IMR-90 (cell line): ENCODE measurements at regions not wholly inside any gene's neighbourhood (a gene's known extent, or its start where the extent isn't known, plus 50 kb on each side); places are given as distances from the start of the nearest gene placed in this dataset.

ENCODE experiments used
- ATAC-seq: fragments of 200-7000 bp; cut with Tn5 transposase; 2 replicates; pipeline ENCODE4 v1.9.1; 2020; ENCODE audit warnings: low read depth, mild to moderate bottlenecking, moderate library complexity
- BruUV-seq: library from RNA; stranded (reverse); fragments of 400-500 nt; replicated peaks from 2 replicates; lab custom pipeline; 2021; lab: Mats Ljungman, UMichigan
- CTCF ChIA-PET: fragments of 300-600 bp; formaldehyde crosslinking; extraction: SDS; loops from one replicate; lab custom pipeline; 2021; ENCODE audit warnings: antibody characterized with exemption; lab: Yijun Ruan, JAX
- POLR2A ChIA-PET: fragments of 300-600 bp; sonication (Branson Sonifier 250); formaldehyde crosslinking; loops from one replicate; lab custom pipeline; 2022; ENCODE audit warnings: antibody characterized with exemption; ENCODE audit not compliant: unreplicated experiment; lab: Charles Lee
- DNase-seq: peaks from one replicate; pipeline ENCODE4 v3.0.0; 2013
- H2AFZ ChIP-seq: replicated peaks from 2 replicates; pipeline ENCODE3; 2013; ENCODE audit warnings: low read length, mild to moderate bottlenecking; ENCODE audit not compliant: poor library complexity
- H2AK5ac ChIP-seq: 2 replicates; pipeline ENCODE4 v1.6.1; 2013; ENCODE audit warnings: low read depth, low read length, inconsistent platforms
- H2AK9ac ChIP-seq: replicated peaks from 2 replicates; pipeline ENCODE3; 2013; ENCODE audit warnings: mild to moderate bottlenecking, low read depth, low read length, moderate library complexity; ENCODE audit not compliant: poor library complexity
- H2BK120ac ChIP-seq: 2 replicates; pipeline ENCODE4 v1.6.1; 2013; ENCODE audit warnings: low read depth, low read length, inconsistent platforms
- H2BK15ac ChIP-seq: 3 replicates; pipeline ENCODE4 v1.6.1; 2013; ENCODE audit warnings: low read depth, low read length, inconsistent platforms
- H2BK20ac ChIP-seq: 2 replicates; pipeline ENCODE4 v1.6.1; 2013; ENCODE audit warnings: low read depth, mild to moderate bottlenecking, inconsistent platforms, low read length, moderate library complexity
- H2BK5ac ChIP-seq: 2 replicates; pipeline ENCODE4 v1.6.1; 2013; ENCODE audit warnings: mild to moderate bottlenecking, low read depth, low read length, inconsistent platforms; ENCODE audit not compliant: poor library complexity, severe bottlenecking
- H3K14ac ChIP-seq: replicated peaks from 2 replicates; pipeline ENCODE4 v1.6.1; 2013; ENCODE audit warnings: low read depth, low read length, inconsistent platforms
- H3K18ac ChIP-seq: 2 replicates; pipeline ENCODE4 v1.6.1; 2013; ENCODE audit warnings: low read depth, low read length, control low read depth
- H3K23ac ChIP-seq: 2 replicates; pipeline ENCODE4 v1.6.1; 2013; ENCODE audit warnings: low read depth, low read length, inconsistent platforms
- H3K27ac ChIP-seq: 2 replicates; pipeline ENCODE4 v1.5.1; 2013; ENCODE audit warnings: mild to moderate bottlenecking, control low read depth, low read length; ENCODE audit not compliant: insufficient read depth
- H3K27me3 ChIP-seq: 2 replicates; pipeline ENCODE4 v1.6.1; 2013; ENCODE audit warnings: low read length; ENCODE audit not compliant: control insufficient read depth, insufficient read depth
- H3K36me3 ChIP-seq: 2 replicates; pipeline ENCODE4 v1.6.1; 2013; ENCODE audit warnings: low read length, mixed read lengths; ENCODE audit not compliant: control insufficient read depth, insufficient read depth
- H3K4ac ChIP-seq: 2 replicates; pipeline ENCODE4 v1.6.1; 2013; ENCODE audit warnings: low read depth, low read length, inconsistent platforms
- H3K4me1 ChIP-seq: 2 replicates; pipeline ENCODE4 v1.6.1; 2013; ENCODE audit warnings: low read length, mixed read lengths; ENCODE audit not compliant: control insufficient read depth, insufficient read depth
- H3K4me2 ChIP-seq: 2 replicates; pipeline ENCODE4 v1.6.1; 2013; ENCODE audit warnings: low read depth, mild to moderate bottlenecking, control low read depth, low read length, moderate library complexity
- H3K4me3 ChIP-seq: 2 replicates; pipeline ENCODE4 v1.5.1; 2013; ENCODE audit warnings: low read depth, mild to moderate bottlenecking, control low read depth, low read length, moderate library complexity; ENCODE audit not compliant: insufficient read depth
- H3K56ac ChIP-seq: 2 replicates; pipeline ENCODE4 v1.6.1; 2013; ENCODE audit warnings: low read length, inconsistent platforms; ENCODE audit not compliant: insufficient read depth; ENCODE audit errors: extremely low read depth
- H3K79me1 ChIP-seq, 2 experiments: 2 replicates each; pipeline ENCODE4 v1.6.1; 2013; ENCODE audit warnings: low read length in 2 of 2, inconsistent platforms in 1 of 2, low read depth in 1 of 2
- H3K9ac ChIP-seq: 2 replicates; pipeline ENCODE4 v1.6.1; 2013; ENCODE audit warnings: low read depth, low read length, control low read depth
- H3K9me1 ChIP-seq: 2 replicates; pipeline ENCODE4 v1.6.1; 2013; ENCODE audit warnings: low read length, inconsistent platforms; ENCODE audit not compliant: insufficient read depth
- H3K9me3 ChIP-seq: 2 replicates; pipeline ENCODE4 v1.6.1; 2013; ENCODE audit warnings: low read length; ENCODE audit not compliant: control insufficient read depth, insufficient read depth
- H4K20me1 ChIP-seq: 2 replicates; pipeline ENCODE4 v1.6.1; 2013; ENCODE audit warnings: low read length, inconsistent platforms; ENCODE audit not compliant: insufficient read depth
- H4K5ac ChIP-seq: 2 replicates; pipeline ENCODE4 v1.6.1; 2013; ENCODE audit warnings: mild to moderate bottlenecking, low read depth, low read length, control low read depth
- H4K8ac ChIP-seq, 2 experiments: 2 replicates each; pipeline ENCODE4 v1.6.1; 2013; ENCODE audit warnings: low read depth in 2 of 2, low read length in 2 of 2, control low read depth in 1 of 2, inconsistent platforms in 1 of 2
- H4K91ac ChIP-seq: 2 replicates; pipeline ENCODE4 v1.6.1; 2013; ENCODE audit warnings: low read depth, low read length, inconsistent platforms; ENCODE audit not compliant: insufficient read depth
- BHLHE40 ChIP-seq: fragments of 150-350 bp; IDR thresholded peaks from 2 replicates; pipeline ENCODE4 v1.6.1; 2016; ENCODE audit warnings: mild to moderate bottlenecking, low read depth, low read length
- CEBPB ChIP-seq: IDR thresholded peaks from 2 replicates; pipeline ENCODE4 v1.6.1; 2012; ENCODE audit warnings: low read depth, low read length, improper control_type of control experiment
- CHD1 ChIP-seq: IDR thresholded peaks from 2 replicates; pipeline ENCODE4 v1.6.1; 2012; ENCODE audit warnings: low read depth, low read length, improper control_type of control experiment
- FOS ChIP-seq: fragments of 150-350 bp; IDR thresholded peaks from 2 replicates; pipeline ENCODE4 v1.6.1; 2016; ENCODE audit warnings: low read depth, low read length
- MAFK ChIP-seq: IDR thresholded peaks from 2 replicates; pipeline ENCODE4 v1.6.1; 2012; ENCODE audit warnings: low read depth, low read length, improper control_type of control experiment
- MAZ ChIP-seq: IDR thresholded peaks from 2 replicates; pipeline ENCODE4 v1.6.1; 2012; ENCODE audit warnings: low read depth, mild to moderate bottlenecking, low read length, improper control_type of control experiment, moderate library complexity, borderline replicate concordance
- MXI1 ChIP-seq: IDR thresholded peaks from 2 replicates; pipeline ENCODE4 v1.6.1; 2012; ENCODE audit warnings: low read depth, mild to moderate bottlenecking, low read length, moderate library complexity, borderline replicate concordance
- NFE2L2 ChIP-seq: fragments of 150-350 bp; IDR thresholded peaks from 2 replicates; pipeline ENCODE4 v1.6.1; 2016; ENCODE audit warnings: low read depth, mild to moderate bottlenecking, low read length
- POLR2A ChIP-seq: IDR thresholded peaks from 2 replicates; pipeline ENCODE4 v1.6.1; 2012; ENCODE audit warnings: mild to moderate bottlenecking, low read depth, low read length
- RAD21 ChIP-seq: IDR thresholded peaks from 2 replicates; pipeline ENCODE4 v1.6.1; 2012; ENCODE audit warnings: low read length, improper control_type of control experiment
- RCOR1 ChIP-seq: IDR thresholded peaks from 2 replicates; pipeline ENCODE4 v1.6.1; 2012; ENCODE audit warnings: mild to moderate bottlenecking, low read length, improper control_type of control experiment; ENCODE audit not compliant: insufficient replicate concordance
- RFX5 ChIP-seq: IDR thresholded peaks from 2 replicates; pipeline ENCODE4 v1.8.0; 2012; ENCODE audit warnings: low read depth, mild to moderate bottlenecking, low read length, moderate library complexity
- SMC3 ChIP-seq: fragments of 150-350 bp; IDR thresholded peaks from 2 replicates; pipeline ENCODE4 v1.6.1; 2016; ENCODE audit warnings: low read depth, mild to moderate bottlenecking, antibody characterized with exemption, low read length, moderate library complexity
- WGBS, 2 experiments: methylation state at CpG; one replicate each; pipeline versions ENCODE4 v1.1.5 to v1.1.7; 2013; ENCODE audit warnings: missing lambda C conversion rate in 2 of 2; ENCODE audit not compliant: insufficient read length in 1 of 2; ENCODE audit errors: extremely low coverage in 2 of 2; 5-methylcytosine and 5-hydroxymethylcytosine counted together
- dilution Hi-C: fragments of 300-500 bp; cut with HindIII; formaldehyde crosslinking; loops from one replicate; pipeline ENCODE4 v1.14.3; 2018; ENCODE audit warnings: low sequenced_read_pairs; ENCODE audit not compliant: unreplicated experiment
- in situ Hi-C: fragments of 300-500 bp; cut with MboI; formaldehyde crosslinking; loops from 3 replicates; pipeline ENCODE4 v1.14.3; 2019; ENCODE audit warnings: low sequenced_read_pairs, inconsistent platforms, mixed read lengths
- intact Hi-C: fragments of 100-400 bp; cut with micrococcal nuclease; formaldehyde crosslinking; loops from 2 replicates; pipeline ENCODE4 v1.10.0; 2022
- TF ChIP-seq, protein P1 (sequence below): conservative IDR thresholded peaks from 2 replicates; pipeline ENCODE4 v1.5.1; 2012; ENCODE audit warnings: mild to moderate bottlenecking, low read depth, low read length, improper control_type of control experiment
- TF ChIP-seq, protein P2 (sequence below): fragments of 150-350 bp; IDR thresholded peaks from 2 replicates; pipeline ENCODE4 v1.6.1; 2017; ENCODE audit warnings: mild to moderate bottlenecking, antibody characterized with exemption, low read length, low read depth
- TF ChIP-seq, protein P3 (sequence below): fragments of 150-350 bp; IDR thresholded peaks from 2 replicates; pipeline ENCODE4 v1.6.1; 2016; ENCODE audit warnings: low read depth, mild to moderate bottlenecking, low read length, moderate library complexity, borderline replicate concordance

DNA sequence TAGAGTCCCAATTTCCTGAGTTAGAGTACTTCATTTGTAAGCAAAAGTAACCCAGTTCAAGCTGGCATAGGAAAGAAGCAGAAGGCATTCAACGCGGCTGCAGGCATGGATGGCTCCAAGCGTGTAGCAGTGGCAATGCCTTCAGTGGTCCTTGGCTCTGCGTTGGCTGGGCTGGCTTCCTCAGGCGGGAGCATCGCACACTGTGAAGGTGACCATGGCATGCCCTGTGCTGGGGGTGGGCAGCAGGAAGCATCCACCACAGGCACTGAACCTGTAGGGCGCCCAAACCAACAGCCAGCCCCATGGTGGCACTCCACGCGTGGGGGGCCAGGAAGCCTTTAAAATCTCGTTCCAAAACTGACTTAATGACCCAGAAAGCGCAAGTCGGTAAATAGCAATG is 53.6 kb upstream of the SPACA7 start:
- H3K9ac ChIP-seq, result no peak overlapping the region
- H2BK5ac ChIP-seq, result no peak overlapping the region
- H3K56ac ChIP-seq, result no peak overlapping the region
- no peak overlapping the region for H3K4me2 ChIP-seq
- peaks cover 40% of the 10 kb centered on the region for H3K9me3 ChIP-seq
- H2AFZ ChIP-seq, result no peak overlapping the region
- no peak overlapping the region for H4K8ac ChIP-seq
- H3K36me3 ChIP-seq, result no peaks in the 10 kb centered on the region
- no peaks in the 10 kb centered on the region for H3K27me3 ChIP-seq
- CTCF ChIA-PET, result no interaction called here
- TF ChIP-seq POLR2A, result no peak
- TF ChIP-seq RCOR1, result no peak
- TF ChIP-seq MAZ, result no peak
- TF ChIP-seq, protein P1, sequence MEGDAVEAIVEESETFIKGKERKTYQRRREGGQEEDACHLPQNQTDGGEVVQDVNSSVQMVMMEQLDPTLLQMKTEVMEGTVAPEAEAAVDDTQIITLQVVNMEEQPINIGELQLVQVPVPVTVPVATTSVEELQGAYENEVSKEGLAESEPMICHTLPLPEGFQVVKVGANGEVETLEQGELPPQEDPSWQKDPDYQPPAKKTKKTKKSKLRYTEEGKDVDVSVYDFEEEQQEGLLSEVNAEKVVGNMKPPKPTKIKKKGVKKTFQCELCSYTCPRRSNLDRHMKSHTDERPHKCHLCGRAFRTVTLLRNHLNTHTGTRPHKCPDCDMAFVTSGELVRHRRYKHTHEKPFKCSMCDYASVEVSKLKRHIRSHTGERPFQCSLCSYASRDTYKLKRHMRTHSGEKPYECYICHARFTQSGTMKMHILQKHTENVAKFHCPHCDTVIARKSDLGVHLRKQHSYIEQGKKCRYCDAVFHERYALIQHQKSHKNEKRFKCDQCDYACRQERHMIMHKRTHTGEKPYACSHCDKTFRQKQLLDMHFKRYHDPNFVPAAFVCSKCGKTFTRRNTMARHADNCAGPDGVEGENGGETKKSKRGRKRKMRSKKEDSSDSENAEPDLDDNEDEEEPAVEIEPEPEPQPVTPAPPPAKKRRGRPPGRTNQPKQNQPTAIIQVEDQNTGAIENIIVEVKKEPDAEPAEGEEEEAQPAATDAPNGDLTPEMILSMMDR, result no peak
- no peak for TF ChIP-seq FOS
- no peak for TF ChIP-seq CHD1
- TF ChIP-seq, protein P2, sequence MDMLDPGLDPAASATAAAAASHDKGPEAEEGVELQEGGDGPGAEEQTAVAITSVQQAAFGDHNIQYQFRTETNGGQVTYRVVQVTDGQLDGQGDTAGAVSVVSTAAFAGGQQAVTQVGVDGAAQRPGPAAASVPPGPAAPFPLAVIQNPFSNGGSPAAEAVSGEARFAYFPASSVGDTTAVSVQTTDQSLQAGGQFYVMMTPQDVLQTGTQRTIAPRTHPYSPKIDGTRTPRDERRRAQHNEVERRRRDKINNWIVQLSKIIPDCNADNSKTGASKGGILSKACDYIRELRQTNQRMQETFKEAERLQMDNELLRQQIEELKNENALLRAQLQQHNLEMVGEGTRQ, result no peak
- TF ChIP-seq, protein P3, sequence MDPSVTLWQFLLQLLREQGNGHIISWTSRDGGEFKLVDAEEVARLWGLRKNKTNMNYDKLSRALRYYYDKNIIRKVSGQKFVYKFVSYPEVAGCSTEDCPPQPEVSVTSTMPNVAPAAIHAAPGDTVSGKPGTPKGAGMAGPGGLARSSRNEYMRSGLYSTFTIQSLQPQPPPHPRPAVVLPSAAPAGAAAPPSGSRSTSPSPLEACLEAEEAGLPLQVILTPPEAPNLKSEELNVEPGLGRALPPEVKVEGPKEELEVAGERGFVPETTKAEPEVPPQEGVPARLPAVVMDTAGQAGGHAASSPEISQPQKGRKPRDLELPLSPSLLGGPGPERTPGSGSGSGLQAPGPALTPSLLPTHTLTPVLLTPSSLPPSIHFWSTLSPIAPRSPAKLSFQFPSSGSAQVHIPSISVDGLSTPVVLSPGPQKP, result no peak
- no peak for TF ChIP-seq MXI1
- no peak for TF ChIP-seq RFX5
- TF ChIP-seq CEBPB, result no peak
- no peak for TF ChIP-seq MAFK
- no peak for TF ChIP-seq NFE2L2
- TF ChIP-seq SMC3, result no peak
- TF ChIP-seq RAD21, result no peak
- no peak for TF ChIP-seq BHLHE40
- no peak overlapping the region for H3K4ac ChIP-seq
- H4K91ac ChIP-seq, result no peak overlapping the region
- POLR2A ChIA-PET, result no interaction called here
- in situ Hi-C loops (no loop called here), intact Hi-C loops (no loop called here), dilution Hi-C loops (no loop called here)
- no peaks in the 10 kb centered on the region for H3K4me1 ChIP-seq
- no peaks in the 10 kb centered on the region for H3K79me1 ChIP-seq
- no peak overlapping the region for H3K27ac ChIP-seq
- H2AK9ac ChIP-seq, result no peak overlapping the region
- no peaks in the 10 kb centered on the region for H4K20me1 ChIP-seq
- H3K9me1 ChIP-seq, result no peaks in the 10 kb centered on the region
- no peak overlapping the region for H2BK120ac ChIP-seq
- no peak overlapping the region for H2BK15ac ChIP-seq
- no TSS peak for BruUV-seq
- H2BK20ac ChIP-seq, result no peak overlapping the region
- 80% methylated on average over 1 of the region's 12 CpGs; no CpG with 5 or more reads in 1 of the 2 experiments for WGBS, 2 experiments
- H3K18ac ChIP-seq, result no peak overlapping the region
- H3K4me3 ChIP-seq, result no peak overlapping the region
- no peak overlapping the region for H3K23ac ChIP-seq
- H4K5ac ChIP-seq, result no peak overlapping the region
- DNase-seq (no peak), ATAC-seq (no peak)
- no peak overlapping the region for H3K14ac ChIP-seq
- H2AK5ac ChIP-seq, result no peak overlapping the region
